SK-N-SH (cell line): ENCODE measurements at regions not wholly inside any gene's neighbourhood (a gene's known extent, or its start where the extent isn't known, plus 50 kb on each side); places are given as distances from the start of the nearest gene placed in this dataset.
"Not testable (repeated sequence)": the region's sequence is repeated elsewhere in the genome, so short reads cannot be mapped to it uniquely, and the experiment has no call there.

ENCODE experiments used
- CTCF ChIA-PET: fragments of 300-600, 350-600 bp; formaldehyde crosslinking; extraction: SDS; loops from one replicate; lab custom pipeline; 2021; lab: Yijun Ruan, JAX
- POLR2A ChIA-PET: fragments of 350-600 bp; sonication (Branson Sonifier 250); formaldehyde crosslinking; extraction: SDS; loops from one replicate; lab custom pipeline; 2020; ENCODE audit warnings: antibody characterized with exemption, inconsistent platforms; lab: Yijun Ruan, JAX
- DNase-seq: peaks from one replicate; pipeline ENCODE4 v3.0.0; 2012
- H2AFZ ChIP-seq: fragments of 200-600 bp; sonication (generic); 2 replicates; pipeline ENCODE4 v1.8.1; 2016; ENCODE audit warnings: antibody characterized with exemption, mild to moderate bottlenecking, low read depth
- H3F3A ChIP-seq: fragments of 200-600 bp; sonication (generic); replicated peaks from 2 replicates; pipeline ENCODE3; 2016; ENCODE audit warnings: antibody characterized with exemption, mild to moderate bottlenecking; ENCODE audit not compliant: insufficient read depth
- H3K27ac ChIP-seq, 2 experiments: fragments of 200-500 bp in 1 of 2; fragments of 200-600 bp in 1 of 2; sonication (Bioruptor generic) in 1 of 2; sonication (generic), shearing (Covaris generic) in 1 of 2; 2 replicates each; pipeline versions ENCODE4 v1.5.1 to v1.6.1; 2014 to 2016; ENCODE audit warnings: low read depth in 2 of 2, inconsistent platforms in 1 of 2, low read length in 1 of 2, mild to moderate bottlenecking in 1 of 2, mixed read lengths in 1 of 2
- H3K27me3 ChIP-seq: fragments of 200-600 bp; sonication (generic), shearing (Covaris generic); 2 replicates; pipeline ENCODE4 v1.6.1; 2016; ENCODE audit warnings: mixed run types; ENCODE audit not compliant: insufficient read depth
- H3K36me3 ChIP-seq, 2 experiments: fragments of 200-500 bp in 1 of 2; fragments of 200-600 bp in 1 of 2; sonication (Bioruptor generic) in 1 of 2; sonication (generic) in 1 of 2; replicated peaks in 1 of 2; 2 replicates each; pipeline versions ENCODE3 to v1.5.1; 2014 to 2016; ENCODE audit warnings: low read length in 1 of 2, mild to moderate bottlenecking in 1 of 2; ENCODE audit not compliant: insufficient read depth in 2 of 2, control insufficient read depth in 1 of 2
- H3K4me1 ChIP-seq, 2 experiments: fragments of 200-500 bp in 1 of 2; fragments of 200-600 bp in 1 of 2; sonication (Bioruptor generic) in 1 of 2; sonication (generic), shearing (Covaris generic) in 1 of 2; 2 replicates each; pipeline versions ENCODE4 v1.5.1 to v1.6.1; 2014 to 2016; ENCODE audit warnings: low read depth in 1 of 2, low read length in 1 of 2, mixed run types in 1 of 2; ENCODE audit not compliant: insufficient read depth in 2 of 2, control insufficient read depth in 1 of 2
- H3K4me2 ChIP-seq: fragments of 200-600 bp; sonication (generic), shearing (Covaris generic); 2 replicates; pipeline ENCODE4 v1.6.1; 2017; ENCODE audit warnings: mixed run types
- H3K4me3 ChIP-seq, 2 experiments: fragments of 200-500 bp in 1 of 2; fragments of 200-600 bp in 1 of 2; sonication (Bioruptor generic) in 1 of 2; sonication (generic), shearing (Covaris generic) in 1 of 2; 2 replicates each; pipeline versions ENCODE4 v1.5.1 to v1.8.1; 2014 to 2016; ENCODE audit warnings: low read depth in 2 of 2, inconsistent platforms in 1 of 2, low read length in 1 of 2, mild to moderate bottlenecking in 1 of 2, mixed read lengths in 1 of 2, moderate library complexity in 1 of 2
- H3K79me2 ChIP-seq: fragments of 200-600 bp; sonication (generic); 2 replicates; pipeline ENCODE4 v1.8.1; 2017; ENCODE audit warnings: mild to moderate bottlenecking; ENCODE audit not compliant: insufficient read depth
- H3K9ac ChIP-seq: fragments of 200-600 bp; sonication (generic); 2 replicates; pipeline ENCODE4 v1.6.1; 2017; ENCODE audit warnings: mixed run types
- H3K9me2 ChIP-seq: fragments of 200-600 bp; sonication (generic); 2 replicates; pipeline ENCODE4 v1.6.1; 2017; ENCODE audit warnings: mixed run types
- H3K9me3 ChIP-seq: fragments of 200-600 bp; sonication (generic); 2 replicates; pipeline ENCODE4 v1.6.1; 2017; ENCODE audit warnings: mixed run types, mild to moderate bottlenecking, moderate library complexity
- H4K20me1 ChIP-seq: fragments of 200-600 bp; sonication (generic); 2 replicates; pipeline ENCODE4 v1.6.1; 2017; ENCODE audit warnings: mild to moderate bottlenecking, mixed run types; ENCODE audit not compliant: insufficient read depth
- ELF1 ChIP-seq: IDR thresholded peaks from 2 replicates; pipeline ENCODE4 v1.4.0; 2012
- EP300 ChIP-seq, 2 experiments: IDR thresholded peaks; 2 replicates each; pipeline versions ENCODE4 v1.4.0 to v1.6.1; 2012; ENCODE audit warnings: borderline replicate concordance in 1 of 2, low read depth in 1 of 2, low read length in 1 of 2
- FOSL2 ChIP-seq: IDR thresholded peaks from 2 replicates; pipeline ENCODE4 v1.4.0; 2012; ENCODE audit warnings: low read depth, mild to moderate bottlenecking, moderate library complexity, borderline replicate concordance
- FOXJ3 ChIP-seq: sonication (generic); formaldehyde crosslinking; IDR thresholded peaks from 2 replicates; pipeline ENCODE4 v1.5.1; 2020; ENCODE audit warnings: mild to moderate bottlenecking, missing genetic modification reagents
- GABPA ChIP-seq: IDR thresholded peaks from 2 replicates; pipeline ENCODE4 v1.4.0; 2012; ENCODE audit warnings: low read depth, mild to moderate bottlenecking
- JUND ChIP-seq: IDR thresholded peaks from 2 replicates; pipeline ENCODE4 v1.4.0; 2012
- MEF2A ChIP-seq: IDR thresholded peaks from 2 replicates; pipeline ENCODE4 v1.4.0; 2012; ENCODE audit warnings: low read depth, borderline replicate concordance
- NRF1 ChIP-seq: IDR thresholded peaks from 2 replicates; pipeline ENCODE4 v1.6.1; 2012; ENCODE audit warnings: low read depth, mild to moderate bottlenecking, low read length
- PBX3 ChIP-seq: IDR thresholded peaks from 2 replicates; pipeline ENCODE4; 2012
- POLR2AphosphoS5 ChIP-seq: IDR thresholded peaks from 2 replicates; pipeline ENCODE4 v1.6.1; 2012; ENCODE audit warnings: low read depth, low read length
- RAD21 ChIP-seq: IDR thresholded peaks from 2 replicates; pipeline ENCODE4 v1.6.1; 2012; ENCODE audit warnings: mild to moderate bottlenecking, low read length
- REST ChIP-seq: IDR thresholded peaks from 2 replicates; pipeline ENCODE4 v1.6.1; 2012; ENCODE audit warnings: mild to moderate bottlenecking, low read depth, low read length, moderate library complexity
- SMC3 ChIP-seq: IDR thresholded peaks from 2 replicates; pipeline ENCODE4 v1.6.1; 2012; ENCODE audit warnings: low read depth, low read length, improper control_type of control experiment
- TAF1 ChIP-seq: IDR thresholded peaks from 2 replicates; pipeline ENCODE4 v1.6.1; 2012; ENCODE audit warnings: low read depth, mild to moderate bottlenecking, low read length, moderate library complexity, borderline replicate concordance
- TCF12 ChIP-seq: IDR thresholded peaks from 2 replicates; pipeline ENCODE4 v1.4.0; 2012
- TEAD4 ChIP-seq: IDR thresholded peaks from 2 replicates; pipeline ENCODE4 v1.4.0; 2012; ENCODE audit warnings: mild to moderate bottlenecking, borderline replicate concordance; ENCODE audit not compliant: insufficient read depth
- USF2 ChIP-seq: fragments of 150-350 bp; IDR thresholded peaks from 2 replicates; pipeline ENCODE4 v1.6.1; 2017; ENCODE audit warnings: antibody characterized with exemption, low read length, low read depth, borderline replicate concordance
- YY1 ChIP-seq: IDR thresholded peaks from 2 replicates; pipeline ENCODE4 v1.4.0; 2012; ENCODE audit warnings: low read depth, mild to moderate bottlenecking
- WGBS: methylation state at CpG from one replicate; pipeline ENCODE4 v1.1.6; 2017; ENCODE audit warnings: low lambda C conversion rate; 5-methylcytosine and 5-hydroxymethylcytosine counted together
- TF ChIP-seq, protein P1 (sequence below): IDR thresholded peaks from 2 replicates; pipeline ENCODE4 v1.4.0; 2012; ENCODE audit warnings: low read depth

- no peak overlapping the region for H3K4me2 ChIP-seq
- WGBS = 48% methylated on average over 1 of the region's 1 CpG
- no peaks in the 10 kb centered on the region for H3K79me2 ChIP-seq
- no peak for TF ChIP-seq FOXJ3 (CRISPR knock-in tag)
- no peak for TF ChIP-seq PBX3
- no peak for TF ChIP-seq JUND
- no peak for TF ChIP-seq MEF2A
- no peak for TF ChIP-seq TAF1
- TF ChIP-seq TCF12 = no peak
- TF ChIP-seq EP300 (IDR thresholded peaks at IDR 0.05; ENCODE audit: borderline replicate concordance in 1 of 2, low read depth in 1 of 2, low read length in 1 of 2) = no peak
- TF ChIP-seq USF2 = no peak
- no peak for TF ChIP-seq REST
- TF ChIP-seq, protein P1, sequence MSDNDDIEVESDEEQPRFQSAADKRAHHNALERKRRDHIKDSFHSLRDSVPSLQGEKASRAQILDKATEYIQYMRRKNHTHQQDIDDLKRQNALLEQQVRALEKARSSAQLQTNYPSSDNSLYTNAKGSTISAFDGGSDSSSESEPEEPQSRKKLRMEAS = no peak
- TF ChIP-seq NRF1 = no peak
- TF ChIP-seq GABPA = no peak
- TF ChIP-seq FOSL2 = no peak
- TF ChIP-seq POLR2AphosphoS5 = no peak
- TF ChIP-seq TEAD4 = no peak
- TF ChIP-seq RAD21 = no peak
- no peak for TF ChIP-seq SMC3
- no peak for TF ChIP-seq YY1
- TF ChIP-seq ELF1 = no peak
- ChIA-PET CTCF (interaction anchor here (1.0 kb wide), 1 partner anchor 10 kb away, joined by 3 read pairs; no protein-coding TSS in a partner anchor), POLR2A (no interaction called here)
- H2AFZ ChIP-seq = no peak overlapping the region
- H3K4me1 ChIP-seq = no peaks in the 10 kb centered on the region; a peak in 1 of 4 replicates
- H3F3A ChIP-seq = no peaks in the 10 kb centered on the region
- no peak overlapping the region for H3K27ac ChIP-seq
- no peak overlapping the region for H3K9ac ChIP-seq
- H4K20me1 ChIP-seq = no peaks in the 10 kb centered on the region
- no peak for DNase-seq
- no peaks in the 10 kb centered on the region for H3K36me3 ChIP-seq
- no peak overlapping the region for H3K4me3 ChIP-seq
- H3K9me3 ChIP-seq = no peaks in the 10 kb centered on the region
- no peaks in the 10 kb centered on the region for H3K9me2 ChIP-seq
- H3K27me3 ChIP-seq = no peaks in the 10 kb centered on the region
Measured at GRCh38 chr2:22458440-22458839, 926.5 kb upstream of the KLHL29 start.

GRCh38 chr2:22475103-22475502 is 909.9 kb upstream of the KLHL29 start:
- 21% methylated on average over 4 of the region's 4 CpGs for WGBS
- H3K79me2 ChIP-seq, H3K4me1 ChIP-seq, H3K9ac ChIP-seq, H3K4me2 ChIP-seq, H4K20me1 ChIP-seq, H3K9me3 ChIP-seq, H3K9me2 ChIP-seq, POLR2A ChIA-PET, H3K36me3 ChIP-seq, H3K27ac ChIP-seq, DNase-seq, H2AFZ ChIP-seq, H3K27me3 ChIP-seq, H3K4me3 ChIP-seq, H3F3A ChIP-seq, CTCF ChIA-PET: not testable (repeated sequence)
